ENCODE measurements at regions not wholly inside any gene's neighbourhood (a gene's known extent, or its start where the extent isn't known, plus 50 kb on each side); places are given as distances from the start of the nearest gene placed in this dataset.

DNA sequence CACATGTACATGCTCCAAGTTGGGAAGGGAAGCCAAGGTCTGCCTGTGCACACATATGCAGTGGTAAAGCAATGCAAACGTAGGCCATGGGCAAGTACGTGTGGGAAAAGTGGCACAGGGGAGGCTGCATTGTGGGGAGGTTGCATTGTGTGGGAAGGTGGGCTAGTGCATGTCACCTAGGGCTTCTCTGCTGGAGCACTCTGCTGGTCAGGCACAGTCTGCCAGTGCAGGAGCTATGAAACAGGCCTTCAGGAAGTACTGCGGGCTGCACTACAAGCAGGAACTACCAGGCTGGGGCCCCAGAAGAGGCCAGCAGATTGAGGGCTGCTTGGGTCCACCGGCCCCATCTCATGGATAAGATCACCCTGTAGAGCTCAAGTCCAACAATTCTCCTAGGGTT lies 1694.6 kb upstream of the CDH6 start:
- no peak for ATAC-seq (ENCODE audit: poor library complexity)
- POLR2A ChIA-PET: no interaction called here
- intact Hi-C loops (cut with DNase I, micrococcal nuclease): no loop called here
- Histone ChIP-seq H3K27me3 (ENCODE audit: control insufficient read depth in 1 of 2, insufficient read depth in 2 of 2, low read length in 2 of 2) (no peaks in the 10 kb centered on the region), H3K4me3 (ENCODE audit: low read length) (no peak overlapping the region), H3K27ac (ENCODE audit: low read depth in 1 of 2, low read length in 2 of 2) (no peak overlapping the region), H3K9me3 (ENCODE audit: control insufficient read depth in 1 of 2, insufficient read depth in 1 of 2, low read length in 2 of 2) (peaks cover 5 to 20% of the 10 kb centered on the region in 2 experiments), H3K36me3 (ENCODE audit: insufficient read depth, low read length) (no peaks in the 10 kb centered on the region), H3K4me1 (ENCODE audit: insufficient read depth, low read length) (no peaks in the 10 kb centered on the region)
- no peak overlapping the region for H3K27ac Mint-ChIP-seq
- CTCF ChIA-PET: no interaction called here
- no peak overlapping the region for H3K4me3 Mint-ChIP-seq
- DNase-seq: no peak
- no peaks in the 10 kb centered on the region for H3K36me3 Mint-ChIP-seq (ENCODE audit: low read depth)
- TF ChIP-seq, protein P1, sequence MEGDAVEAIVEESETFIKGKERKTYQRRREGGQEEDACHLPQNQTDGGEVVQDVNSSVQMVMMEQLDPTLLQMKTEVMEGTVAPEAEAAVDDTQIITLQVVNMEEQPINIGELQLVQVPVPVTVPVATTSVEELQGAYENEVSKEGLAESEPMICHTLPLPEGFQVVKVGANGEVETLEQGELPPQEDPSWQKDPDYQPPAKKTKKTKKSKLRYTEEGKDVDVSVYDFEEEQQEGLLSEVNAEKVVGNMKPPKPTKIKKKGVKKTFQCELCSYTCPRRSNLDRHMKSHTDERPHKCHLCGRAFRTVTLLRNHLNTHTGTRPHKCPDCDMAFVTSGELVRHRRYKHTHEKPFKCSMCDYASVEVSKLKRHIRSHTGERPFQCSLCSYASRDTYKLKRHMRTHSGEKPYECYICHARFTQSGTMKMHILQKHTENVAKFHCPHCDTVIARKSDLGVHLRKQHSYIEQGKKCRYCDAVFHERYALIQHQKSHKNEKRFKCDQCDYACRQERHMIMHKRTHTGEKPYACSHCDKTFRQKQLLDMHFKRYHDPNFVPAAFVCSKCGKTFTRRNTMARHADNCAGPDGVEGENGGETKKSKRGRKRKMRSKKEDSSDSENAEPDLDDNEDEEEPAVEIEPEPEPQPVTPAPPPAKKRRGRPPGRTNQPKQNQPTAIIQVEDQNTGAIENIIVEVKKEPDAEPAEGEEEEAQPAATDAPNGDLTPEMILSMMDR (IDR thresholded peaks at IDR 0.05): no peak
- no peaks in the 10 kb centered on the region for H3K27me3 Mint-ChIP-seq
- H3K4me1 Mint-ChIP-seq (ENCODE audit: low read depth): no peaks in the 10 kb centered on the region
- H3K9me3 Mint-ChIP-seq: peaks cover 32% of the 10 kb centered on the region

DNA sequence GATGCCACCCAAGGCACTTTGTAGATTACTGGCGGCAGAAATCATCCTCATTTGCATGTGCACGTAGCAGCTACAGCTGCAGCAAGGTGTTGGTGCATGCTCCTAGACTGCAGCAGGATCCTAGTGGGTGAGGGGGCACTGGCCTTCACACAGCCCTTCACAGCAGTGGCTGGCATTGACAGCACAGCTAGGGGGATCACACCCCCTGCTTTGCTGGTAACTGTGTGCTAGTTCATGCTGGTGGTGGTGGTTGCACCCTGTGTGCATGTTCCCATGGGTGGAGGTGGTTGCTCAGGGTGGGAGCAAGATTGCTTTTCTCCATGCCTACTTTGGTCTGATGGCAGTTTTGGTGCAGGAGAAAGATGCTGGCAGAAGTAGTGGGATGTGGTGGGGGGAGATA lies 1695.1 kb upstream of the CDH6 start:
- H3K9me3 ChIP-seq (ENCODE audit: control insufficient read depth in 1 of 2, insufficient read depth in 1 of 2, low read length in 2 of 2): peaks cover 5 to 23% of the 10 kb centered on the region in 2 experiments
- H3K27me3 Mint-ChIP-seq: no peaks in the 10 kb centered on the region
- no peaks in the 10 kb centered on the region for H3K36me3 ChIP-seq (ENCODE audit: insufficient read depth, low read length)
- CTCF ChIA-PET: no interaction called here
- no peaks in the 10 kb centered on the region for H3K36me3 Mint-ChIP-seq (ENCODE audit: low read depth)
- H3K4me3 Mint-ChIP-seq: no peak overlapping the region
- peaks cover 32% of the 10 kb centered on the region for H3K9me3 Mint-ChIP-seq
- DNase-seq: no peak
- no peak overlapping the region for H3K4me3 ChIP-seq (ENCODE audit: low read length)
- ATAC-seq (ENCODE audit: poor library complexity): no peak
- no peaks in the 10 kb centered on the region for H3K4me1 ChIP-seq (ENCODE audit: insufficient read depth, low read length)
- TF ChIP-seq, protein P1 (IDR thresholded peaks at IDR 0.05): no peak
- no peaks in the 10 kb centered on the region for H3K27me3 ChIP-seq (ENCODE audit: control insufficient read depth in 1 of 2, insufficient read depth in 2 of 2, low read length in 2 of 2)
- H3K27ac ChIP-seq (ENCODE audit: low read depth in 1 of 2, low read length in 2 of 2): no peak overlapping the region
- H3K4me1 Mint-ChIP-seq (ENCODE audit: low read depth): no peaks in the 10 kb centered on the region
- intact Hi-C loops (cut with DNase I, micrococcal nuclease): no loop called here
- POLR2A ChIA-PET: no interaction called here
- H3K27ac Mint-ChIP-seq: no peak overlapping the region

DNA sequence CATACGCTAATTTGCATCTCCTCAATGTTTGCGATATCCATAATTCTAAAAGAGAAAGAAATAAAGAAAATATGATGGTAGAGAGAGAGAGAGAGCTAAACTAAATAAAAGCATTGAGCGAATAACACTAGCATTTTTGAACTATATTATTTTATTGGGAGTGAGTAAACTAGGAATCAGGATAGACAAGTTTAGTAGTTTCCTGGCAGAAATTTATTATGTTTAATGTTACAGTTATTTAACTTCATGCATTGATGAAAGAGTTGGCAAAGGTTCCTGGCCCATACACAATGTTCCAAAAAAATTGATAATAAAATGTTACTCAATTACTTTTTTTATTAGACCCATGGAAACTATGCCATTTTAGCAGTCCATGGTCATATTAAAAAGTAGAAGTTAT lies 1708.2 kb upstream of the CDH6 start:
- H3K27me3 Mint-ChIP-seq: no peaks in the 10 kb centered on the region
- Histone ChIP-seq H3K36me3 (ENCODE audit: insufficient read depth, low read length) (no peaks in the 10 kb centered on the region), H3K4me3 (ENCODE audit: low read length) (no peak overlapping the region), H3K4me1 (ENCODE audit: insufficient read depth, low read length) (no peaks in the 10 kb centered on the region), H3K27me3 (ENCODE audit: control insufficient read depth in 1 of 2, insufficient read depth in 2 of 2, low read length in 2 of 2) (no peaks in the 10 kb centered on the region), H3K9me3 (ENCODE audit: control insufficient read depth in 1 of 2, insufficient read depth in 1 of 2, low read length in 2 of 2) (peaks cover 0 to under 1% of the 10 kb centered on the region in 2 experiments), H3K27ac (ENCODE audit: low read depth in 1 of 2, low read length in 2 of 2) (no peak overlapping the region)
- H3K36me3 Mint-ChIP-seq (ENCODE audit: low read depth): no peaks in the 10 kb centered on the region
- TF ChIP-seq, protein P1 (IDR thresholded peaks at IDR 0.05): no peak
- no peaks in the 10 kb centered on the region for H3K4me1 Mint-ChIP-seq (ENCODE audit: low read depth)
- H3K9me3 Mint-ChIP-seq: peaks cover 21% of the 10 kb centered on the region
- intact Hi-C loops (cut with DNase I, micrococcal nuclease): no loop called here
- no peak for ATAC-seq (ENCODE audit: poor library complexity)
- no peak overlapping the region for H3K27ac Mint-ChIP-seq
- CTCF ChIA-PET: no interaction called here
- no peak overlapping the region for H3K4me3 Mint-ChIP-seq
- DNase-seq: no peak
- POLR2A ChIA-PET: no interaction called here

Data from CD4-positive, alpha-beta T cell (primary cell).